GM18951 (cell line): ENCODE measurements at regions not wholly inside any gene's neighbourhood (a gene's known extent, or its start where the extent isn't known, plus 50 kb on each side); places are given as distances from the start of the nearest gene placed in this dataset.

Experiments
- POLR2A ChIP-seq: IDR thresholded peaks from 4 replicates; pipeline ENCODE4 v1.6.1; 2011; ENCODE audit warnings: mild to moderate bottlenecking; ENCODE audit not compliant: insufficient read length, insufficient read depth; ENCODE audit errors: extremely low read depth
- in situ Hi-C: fragments of 300-500 bp; cut with MboI; formaldehyde crosslinking; loops from one replicate; pipeline ENCODE4 v1.12.0; 2022; ENCODE audit warnings: low sequenced_read_pairs, mixed read lengths, inconsistent platforms; ENCODE audit not compliant: unreplicated experiment

DNA sequence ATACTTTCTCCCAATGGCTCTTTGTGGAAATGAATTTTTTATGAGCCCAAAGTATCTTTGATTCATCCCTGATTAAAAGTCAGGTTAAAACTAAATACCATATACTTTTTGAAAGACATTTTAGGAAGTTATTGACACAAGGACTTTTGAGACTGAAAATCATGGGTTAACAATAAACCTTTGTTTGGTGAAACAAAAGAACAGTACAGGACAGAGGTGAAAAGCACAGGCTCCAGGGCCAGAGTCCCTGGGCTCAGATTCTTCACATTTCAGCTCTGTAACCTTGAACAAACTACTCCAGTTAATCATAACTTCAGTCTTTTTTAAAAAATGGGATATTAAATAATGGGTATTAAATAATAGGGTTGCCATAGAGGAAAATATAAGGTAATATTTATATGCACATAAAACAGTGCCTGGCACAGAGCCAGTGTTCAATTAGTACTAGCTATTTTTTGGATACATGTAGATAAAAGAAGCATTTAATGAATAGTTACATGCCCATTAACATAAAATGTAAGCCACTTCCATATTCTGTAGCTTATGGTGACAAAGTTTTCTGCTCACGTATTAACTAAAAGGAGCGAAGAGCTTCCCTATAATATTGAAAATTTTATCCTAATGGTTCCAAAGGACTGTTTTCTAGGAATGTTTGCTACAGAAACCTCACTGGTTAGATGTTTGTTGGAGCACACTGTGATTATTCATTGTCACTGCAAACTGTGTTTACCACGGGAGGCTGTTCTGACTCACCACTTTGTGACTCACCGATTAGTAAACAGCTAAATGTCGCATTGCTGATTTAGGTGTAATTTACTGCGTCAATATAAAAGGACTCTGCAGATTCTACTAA is 255.4 kb downstream of the DAD1 start:
- in situ Hi-C loops = no loop called here
- TF ChIP-seq POLR2A = no peak

DNA sequence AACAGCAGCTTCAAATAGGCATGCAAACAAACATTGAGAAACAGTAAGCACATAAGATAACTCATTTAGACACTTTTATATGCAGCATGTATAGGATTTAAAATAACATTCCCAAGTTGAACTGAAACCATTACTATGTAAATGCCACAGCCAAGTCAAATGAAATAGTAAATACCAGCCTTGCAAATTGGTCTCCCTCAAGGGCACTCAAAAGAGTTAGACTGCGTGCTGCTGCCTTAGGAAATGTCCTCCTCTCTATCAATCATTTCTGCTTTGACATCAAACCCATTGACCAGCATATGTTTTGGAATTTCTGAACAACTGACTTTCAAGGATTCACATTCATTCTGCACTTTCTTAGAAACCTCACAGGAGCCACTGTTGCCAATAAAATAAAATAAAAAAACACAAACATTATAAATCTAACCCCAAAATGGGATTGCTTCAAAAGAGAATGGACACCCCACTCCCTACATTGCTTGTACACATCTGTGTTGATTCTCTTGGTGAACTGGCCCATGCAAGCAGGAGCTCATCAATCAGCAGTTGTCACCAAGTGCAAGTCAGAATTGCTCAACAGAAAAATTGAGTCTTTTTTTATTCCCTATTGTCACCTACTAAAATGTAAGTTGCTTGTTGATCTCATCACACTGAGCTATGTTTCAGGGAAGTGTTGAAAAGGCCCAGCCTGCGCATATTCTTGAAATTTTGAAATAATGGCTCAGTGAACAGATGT is 256.2 kb downstream of the DAD1 start:
- no peak for TF ChIP-seq POLR2A
- in situ Hi-C loops = no loop called here

DNA sequence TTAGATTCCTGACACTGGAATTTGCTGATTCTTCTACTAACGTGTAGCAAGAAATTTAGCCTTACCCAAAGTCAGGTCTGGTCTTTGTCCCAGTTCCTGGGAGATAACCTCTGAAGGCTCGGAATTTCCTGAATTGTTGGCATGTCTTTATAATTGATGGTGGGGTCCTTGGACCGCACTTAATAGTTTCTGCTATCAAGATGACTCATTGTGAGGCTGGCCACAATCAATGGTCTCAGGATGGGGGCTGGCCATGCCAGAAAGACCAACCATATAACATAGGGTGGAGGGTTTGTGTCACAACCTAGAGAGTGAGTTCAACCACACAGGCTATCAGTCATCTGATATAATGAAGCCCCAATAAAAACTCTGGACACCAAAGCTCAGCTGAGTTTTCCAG is 259.7 kb downstream of the DAD1 start:
- no peak for TF ChIP-seq POLR2A
- in situ Hi-C loops = no loop called here

DNA sequence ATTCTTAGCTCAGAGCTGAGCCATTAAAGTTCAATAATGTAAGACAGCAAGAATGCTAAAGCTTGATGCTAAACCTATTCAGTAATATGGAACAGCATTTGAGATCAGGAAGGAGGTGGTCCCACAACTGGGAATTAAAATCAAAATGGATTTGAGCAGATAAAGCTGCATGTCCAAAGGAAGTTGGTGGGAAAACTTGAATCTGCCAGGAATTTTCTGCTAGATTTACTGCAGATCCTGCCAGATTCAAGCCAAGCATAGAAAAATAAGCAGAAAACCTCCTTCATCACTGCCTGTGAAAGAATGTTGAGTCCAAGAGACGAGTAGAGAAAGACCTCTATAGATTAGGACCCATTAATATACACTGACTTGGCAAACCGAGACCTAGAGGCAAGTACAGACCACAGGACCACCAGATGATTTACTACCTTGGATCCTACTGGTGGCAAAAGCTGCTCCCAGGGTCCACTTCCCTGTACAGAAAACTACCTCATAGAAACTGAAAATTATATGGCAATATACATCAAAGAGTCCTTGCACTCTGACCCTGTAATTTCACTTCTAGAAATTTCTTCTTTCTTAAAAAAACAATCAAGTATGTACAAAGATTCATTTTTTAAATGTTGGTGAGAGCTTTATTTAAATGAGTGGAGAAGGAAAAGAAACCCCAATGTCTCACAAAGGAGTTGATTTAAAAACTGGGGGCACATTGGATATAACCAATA is 263.2 kb downstream of the DAD1 start:
- no peak for TF ChIP-seq POLR2A
- in situ Hi-C loops = no loop called here

DNA sequence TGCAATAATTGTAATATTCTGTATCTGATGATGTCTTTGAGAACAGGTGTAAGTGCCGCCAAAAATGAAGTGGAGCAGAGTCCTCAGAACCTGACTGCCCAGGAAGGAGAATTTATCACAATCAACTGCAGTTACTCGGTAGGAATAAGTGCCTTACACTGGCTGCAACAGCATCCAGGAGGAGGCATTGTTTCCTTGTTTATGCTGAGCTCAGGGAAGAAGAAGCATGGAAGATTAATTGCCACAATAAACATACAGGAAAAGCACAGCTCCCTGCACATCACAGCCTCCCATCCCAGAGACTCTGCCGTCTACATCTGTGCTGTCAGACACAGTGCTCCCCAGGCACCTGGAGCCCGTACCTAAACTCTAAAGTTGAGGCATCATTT is 268.7 kb downstream of the DAD1 start:
- in situ Hi-C loops = loop anchor here (5.0 kb wide), 1 partner anchor 147 kb away; no protein-coding TSS in a partner anchor
- no peak for TF ChIP-seq POLR2A

DNA sequence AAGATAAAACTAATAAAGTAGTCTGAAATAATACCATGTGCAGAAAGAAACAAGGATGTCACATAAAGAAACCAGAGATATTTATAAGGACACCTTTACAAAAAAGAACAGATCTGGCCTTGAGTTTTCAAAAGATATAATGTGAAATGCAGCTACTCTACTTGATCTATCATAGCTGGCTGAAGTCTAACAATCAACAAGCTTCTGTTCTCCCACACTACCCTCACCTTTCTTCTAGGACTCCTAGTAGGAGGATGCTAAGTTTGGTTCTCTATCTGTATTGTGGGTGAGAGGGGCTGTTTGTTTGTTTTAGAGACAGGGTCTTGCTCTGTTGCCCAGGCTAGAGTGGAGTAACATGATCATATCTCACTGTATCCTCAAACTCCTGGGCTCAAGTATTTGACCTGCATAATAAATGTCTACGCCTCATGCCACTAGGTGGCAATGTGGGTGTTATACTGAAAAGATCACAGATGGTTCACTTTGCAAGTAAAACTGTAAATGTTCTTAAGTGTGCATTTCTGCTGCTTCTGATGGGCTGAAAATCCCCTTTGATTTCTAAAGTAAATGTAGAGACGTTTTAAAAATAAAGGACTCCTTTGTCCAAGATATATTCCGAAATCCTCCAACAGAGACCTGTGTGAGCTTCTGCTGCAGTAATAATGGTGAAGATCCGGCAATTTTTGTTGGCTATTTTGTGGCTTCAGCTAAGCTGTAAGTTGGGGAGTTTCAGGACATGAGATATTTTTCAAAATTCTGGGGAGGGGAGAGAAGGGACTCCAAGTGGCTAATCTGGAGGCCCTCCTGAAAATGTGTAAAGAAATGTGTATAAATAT is 269.3 kb downstream of the DAD1 start:
- no peak for TF ChIP-seq POLR2A
- in situ Hi-C loops = loop anchor here (5.0 kb wide), 2 partner anchors 63 to 148 kb away; no protein-coding TSS in a partner anchor

DNA sequence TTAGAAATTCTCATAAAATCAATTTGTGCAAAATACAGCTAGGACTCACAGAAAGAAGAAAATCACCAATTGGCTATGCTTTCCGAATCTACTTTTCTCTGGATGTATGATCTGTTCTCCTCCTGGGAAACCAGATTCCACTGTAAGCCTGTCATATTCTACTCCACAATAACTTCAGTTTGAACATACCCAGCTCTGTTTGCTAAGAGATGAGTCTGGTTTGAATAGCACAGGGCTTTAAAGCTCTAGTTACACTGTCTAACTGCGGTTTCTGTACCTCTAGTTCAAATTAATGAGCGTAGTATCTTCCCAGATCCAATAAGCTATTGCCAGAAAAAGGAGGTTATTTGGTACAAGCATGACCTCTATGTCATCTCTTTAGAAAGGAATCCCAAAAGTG is 270.1 kb downstream of the DAD1 start:
- no peak for TF ChIP-seq POLR2A
- in situ Hi-C loops = loop anchor here (5.0 kb wide), 1 partner anchor 63 kb away; no protein-coding TSS in a partner anchor

DNA sequence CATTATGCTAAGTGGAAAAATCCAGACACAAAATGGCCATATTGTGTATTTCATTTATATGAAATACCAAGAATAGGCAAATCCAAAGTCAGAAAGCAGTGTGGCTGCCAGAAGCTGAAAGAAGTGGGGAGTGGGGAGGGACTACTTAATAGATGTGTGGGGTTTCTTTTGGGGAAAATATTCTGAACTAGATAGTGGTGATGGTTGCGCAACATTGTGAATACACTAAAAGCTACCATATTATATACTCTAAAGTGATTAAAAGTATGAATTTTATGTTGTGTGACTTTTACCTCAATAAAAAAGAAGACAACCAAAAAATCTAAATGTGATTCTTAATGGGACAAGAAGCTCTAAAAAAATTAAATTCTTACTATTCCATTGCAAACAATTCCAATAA is 272.6 kb downstream of the DAD1 start:
- in situ Hi-C loops = loop anchor here (5.0 kb wide), 1 partner anchor 66 kb away; no protein-coding TSS in a partner anchor
- no peak for TF ChIP-seq POLR2A

DNA sequence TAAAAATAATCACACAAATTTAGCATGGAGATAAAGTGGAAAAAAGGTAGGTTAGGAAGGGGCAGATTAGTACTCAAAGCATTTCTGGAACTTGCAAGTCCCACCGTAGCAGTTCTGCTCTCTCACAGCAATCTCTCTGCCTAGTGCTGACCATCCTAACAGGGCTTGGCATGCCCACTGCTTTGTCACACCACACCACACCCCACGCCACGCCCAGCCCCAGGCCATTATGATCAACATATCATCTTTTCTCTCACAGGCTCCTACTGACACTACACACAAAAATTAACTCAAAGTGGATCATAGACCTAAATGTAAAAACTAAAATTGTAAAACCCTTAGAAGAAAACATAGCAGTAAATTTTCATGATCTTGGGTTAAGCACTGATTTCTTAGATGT is 273.7 kb downstream of the DAD1 start:
- TF ChIP-seq POLR2A = no peak
- in situ Hi-C loops = loop anchor here (5.0 kb wide), 1 partner anchor 67 kb away; no protein-coding TSS in a partner anchor

DNA sequence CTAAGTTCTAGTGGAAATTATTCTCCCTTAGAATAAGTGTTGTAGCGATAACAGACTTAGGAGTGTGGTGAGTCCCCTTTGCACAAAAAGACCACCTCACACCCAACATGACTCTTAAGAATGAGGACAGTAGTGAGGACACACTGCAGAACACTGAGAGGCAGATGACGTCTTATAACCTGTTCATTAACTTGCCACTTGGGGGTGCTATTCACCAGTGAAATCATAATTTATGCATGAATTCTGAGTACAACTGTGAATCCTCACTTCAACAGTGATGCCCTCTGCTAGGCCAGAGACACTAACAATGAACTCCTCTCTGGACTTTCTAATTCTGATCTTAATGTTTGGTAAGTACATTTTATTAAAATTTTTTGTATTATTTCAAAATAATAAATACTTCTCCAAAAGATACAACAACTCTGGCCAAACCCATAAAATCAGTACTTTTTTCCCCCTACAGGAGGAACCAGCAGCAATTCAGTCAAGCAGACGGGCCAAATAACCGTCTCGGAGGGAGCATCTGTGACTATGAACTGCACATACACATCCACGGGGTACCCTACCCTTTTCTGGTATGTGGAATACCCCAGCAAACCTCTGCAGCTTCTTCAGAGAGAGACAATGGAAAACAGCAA is 274.7 kb downstream of the DAD1 start:
- no peak for TF ChIP-seq POLR2A
- in situ Hi-C loops = no loop called here

DNA sequence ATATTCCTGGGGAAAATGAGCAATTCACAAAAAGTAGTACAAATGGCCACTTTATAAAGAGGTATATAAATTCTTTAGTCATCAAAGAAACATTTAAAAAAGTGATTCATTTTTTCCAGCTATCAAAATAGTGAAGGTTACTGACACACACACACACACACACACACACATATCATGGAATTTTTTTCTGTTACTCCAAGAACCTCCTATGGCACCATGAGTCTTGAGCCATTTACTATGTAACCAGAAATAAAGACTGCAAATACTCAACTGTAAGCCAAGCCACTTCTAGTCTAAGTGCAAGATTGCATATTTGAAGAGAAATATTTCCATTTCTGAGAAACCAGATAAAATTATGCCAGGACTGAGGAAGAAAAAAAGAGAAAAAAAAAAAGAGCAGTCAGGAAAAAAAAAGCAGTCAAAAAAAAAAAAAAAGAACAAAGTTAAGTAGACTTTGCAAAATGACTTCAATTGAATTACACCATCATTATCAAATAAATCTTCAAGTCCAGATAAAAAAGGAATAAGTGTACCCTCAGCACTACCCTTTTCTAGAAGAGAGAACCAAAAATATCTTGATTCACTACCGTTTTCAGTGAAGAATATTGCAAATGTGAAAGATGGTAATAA is 275.7 kb downstream of the DAD1 start:
- in situ Hi-C loops = no loop called here
- no peak for TF ChIP-seq POLR2A

DNA sequence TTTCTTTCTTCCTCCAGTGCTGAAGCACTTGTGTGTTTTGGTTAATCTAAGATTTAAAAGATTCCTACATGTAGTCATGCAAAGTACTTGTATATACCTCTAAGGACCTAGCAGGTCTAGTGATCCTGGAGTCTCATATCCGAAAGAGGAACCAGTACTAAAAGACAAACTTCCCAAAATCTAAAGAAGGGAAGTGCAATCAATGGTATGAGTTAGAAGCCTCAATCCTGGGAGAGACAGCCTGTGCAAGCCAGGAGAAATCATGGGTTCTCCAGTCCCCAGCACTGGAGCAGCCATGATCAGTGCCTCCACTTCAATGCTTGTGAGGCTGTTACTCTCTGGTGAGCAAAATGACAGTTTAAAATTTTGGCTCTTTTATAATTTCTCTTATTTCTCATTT is 277.4 kb downstream of the DAD1 start:
- in situ Hi-C loops = no loop called here

DNA sequence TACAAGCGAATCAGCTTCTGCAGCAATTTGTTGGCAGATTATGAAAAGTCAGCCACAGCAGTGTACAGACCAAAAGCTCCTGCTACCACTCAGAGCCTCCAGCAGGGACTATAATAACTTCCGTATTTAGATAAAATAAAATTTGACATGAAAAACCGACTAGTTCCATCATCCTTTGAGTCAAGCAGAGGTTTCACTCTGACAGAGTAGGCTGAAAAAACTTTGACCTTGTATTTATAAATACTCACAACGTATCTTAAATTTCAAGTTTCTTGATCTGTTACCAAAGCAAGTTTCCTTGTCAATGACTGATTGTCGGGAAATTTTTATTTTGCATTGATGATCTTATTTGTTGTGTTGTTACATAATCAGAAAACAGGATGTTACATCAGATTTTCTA is 283.4 kb downstream of the DAD1 start:
- no peak for TF ChIP-seq POLR2A
- in situ Hi-C loops = no loop called here

More for the DNA sequence above, 277.4 kb downstream of the DAD1 start:
- no peak for TF ChIP-seq POLR2A
